Hepatocyte (in vitro differentiated cells): ENCODE measurements at regions not wholly inside any gene's neighbourhood (a gene's known extent, or its start where the extent isn't known, plus 50 kb on each side); places are given as distances from the start of the nearest gene placed in this dataset.

Experiments used
- DNase-seq: peaks from one replicate; pipeline ENCODE4 v3.0.0-alpha.2; 2016; ENCODE audit warnings: low spot score
- H2AFZ ChIP-seq: fragments of 200-600 bp; sonication (generic); 2 replicates; pipeline ENCODE4 v1.6.0; 2016; ENCODE audit warnings: antibody characterized with exemption, mild to moderate bottlenecking
- H3K27ac ChIP-seq: fragments of 200-600 bp; sonication (generic); 2 replicates; pipeline ENCODE4 v1.5.1; 2016; ENCODE audit warnings: mild to moderate bottlenecking
- H3K27me3 ChIP-seq: fragments of 200-600 bp; sonication (generic); 2 replicates; pipeline ENCODE4 v1.6.1; 2016
- H3K36me3 ChIP-seq: fragments of 200-600 bp; sonication (generic); replicated peaks from 2 replicates; pipeline ENCODE4 v1.5.1; 2016; ENCODE audit warnings: low read depth; ENCODE audit not compliant: insufficient read depth
- H3K4me1 ChIP-seq: fragments of 200-600 bp; sonication (generic); 2 replicates; pipeline ENCODE4 v1.5.1; 2016; ENCODE audit warnings: mild to moderate bottlenecking, moderate library complexity; ENCODE audit not compliant: insufficient read depth
- H3K4me2 ChIP-seq: fragments of 200-600 bp; sonication (generic); 2 replicates; pipeline ENCODE4 v1.6.0; 2016
- H3K4me3 ChIP-seq: fragments of 200-600 bp; sonication (generic); 2 replicates; pipeline ENCODE4 v1.5.1; 2016; ENCODE audit warnings: mild to moderate bottlenecking
- H3K79me2 ChIP-seq: fragments of 200-600 bp; sonication (generic); 2 replicates; pipeline ENCODE4 v1.6.0; 2017; ENCODE audit warnings: mild to moderate bottlenecking
- H3K9me2 ChIP-seq: fragments of 200-600 bp; sonication (generic); replicated peaks from 2 replicates; pipeline ENCODE4 v1.6.0; 2017; ENCODE audit warnings: mild to moderate bottlenecking; ENCODE audit not compliant: insufficient read depth
- H3K9me3 ChIP-seq: fragments of 200-600 bp; sonication (generic); 2 replicates; pipeline ENCODE4 v1.5.1; 2016; ENCODE audit warnings: low read depth, mild to moderate bottlenecking
- H4K20me1 ChIP-seq: fragments of 200-600 bp; sonication (generic); 2 replicates; pipeline ENCODE4 v1.6.0; 2016; ENCODE audit warnings: mild to moderate bottlenecking; ENCODE audit not compliant: insufficient read depth, poor library complexity, severe bottlenecking
- EZH2 ChIP-seq: fragments of 200-600 bp; sonication (generic); IDR thresholded peaks from 2 replicates; pipeline ENCODE4 v1.6.1; 2016; ENCODE audit warnings: antibody characterized with exemption, mild to moderate bottlenecking, borderline replicate concordance
- EZH2phosphoT487 ChIP-seq: fragments of 200-600 bp; sonication (generic); IDR thresholded peaks from one replicate; pipeline ENCODE4 v1.6.1; 2018; ENCODE audit warnings: antibody characterized with exemption, mild to moderate bottlenecking, low read depth, moderate library complexity; ENCODE audit not compliant: unreplicated experiment, severe bottlenecking
- WGBS: methylation state at CpG from one replicate; pipeline ENCODE4 v1.1.6; 2016; ENCODE audit warnings: low lambda C conversion rate; ENCODE audit errors: missing lambda C conversion rate; 5-methylcytosine and 5-hydroxymethylcytosine counted together
- TF ChIP-seq, protein P1 (sequence below): fragments of 200-600 bp; sonication (generic); IDR thresholded peaks from 2 replicates; pipeline ENCODE4 v1.5.1; 2016; ENCODE audit warnings: antibody characterized with exemption, mild to moderate bottlenecking; ENCODE audit not compliant: poor library complexity

DNA sequence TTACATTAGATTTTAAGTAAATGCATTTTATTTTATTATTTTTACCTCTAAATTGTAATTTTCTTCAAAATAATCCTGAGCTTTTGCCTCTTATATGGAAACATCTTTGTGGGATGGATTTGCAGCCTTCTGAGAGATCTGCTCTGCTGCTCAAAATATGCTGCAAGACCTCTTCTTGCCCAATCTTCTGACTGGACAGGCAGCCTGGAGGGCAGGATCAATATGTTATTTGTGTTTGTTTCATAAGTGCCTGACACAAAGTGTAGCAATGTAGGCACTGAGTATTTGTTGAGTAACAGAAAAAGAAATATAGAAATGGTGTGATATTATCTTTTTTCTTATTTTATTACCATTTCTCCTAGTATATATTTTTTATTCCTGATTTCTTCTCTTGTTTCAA, 1106.9 kb downstream of the TMTC2 start:
- no peak overlapping the region for H2AFZ ChIP-seq
- H3K9me2 ChIP-seq = no peaks in the 10 kb centered on the region
- H3K27me3 ChIP-seq = no peaks in the 10 kb centered on the region
- H3K4me3 ChIP-seq = no peak overlapping the region
- H3K79me2 ChIP-seq = no peaks in the 10 kb centered on the region
- no peaks in the 10 kb centered on the region for H3K36me3 ChIP-seq
- no peak overlapping the region for H3K4me2 ChIP-seq
- DNase-seq = no peak
- no peaks in the 10 kb centered on the region for H3K4me1 ChIP-seq
- TF ChIP-seq EZH2phosphoT487 (no peak), EZH2 (no peak)
- TF ChIP-seq, protein P1, sequence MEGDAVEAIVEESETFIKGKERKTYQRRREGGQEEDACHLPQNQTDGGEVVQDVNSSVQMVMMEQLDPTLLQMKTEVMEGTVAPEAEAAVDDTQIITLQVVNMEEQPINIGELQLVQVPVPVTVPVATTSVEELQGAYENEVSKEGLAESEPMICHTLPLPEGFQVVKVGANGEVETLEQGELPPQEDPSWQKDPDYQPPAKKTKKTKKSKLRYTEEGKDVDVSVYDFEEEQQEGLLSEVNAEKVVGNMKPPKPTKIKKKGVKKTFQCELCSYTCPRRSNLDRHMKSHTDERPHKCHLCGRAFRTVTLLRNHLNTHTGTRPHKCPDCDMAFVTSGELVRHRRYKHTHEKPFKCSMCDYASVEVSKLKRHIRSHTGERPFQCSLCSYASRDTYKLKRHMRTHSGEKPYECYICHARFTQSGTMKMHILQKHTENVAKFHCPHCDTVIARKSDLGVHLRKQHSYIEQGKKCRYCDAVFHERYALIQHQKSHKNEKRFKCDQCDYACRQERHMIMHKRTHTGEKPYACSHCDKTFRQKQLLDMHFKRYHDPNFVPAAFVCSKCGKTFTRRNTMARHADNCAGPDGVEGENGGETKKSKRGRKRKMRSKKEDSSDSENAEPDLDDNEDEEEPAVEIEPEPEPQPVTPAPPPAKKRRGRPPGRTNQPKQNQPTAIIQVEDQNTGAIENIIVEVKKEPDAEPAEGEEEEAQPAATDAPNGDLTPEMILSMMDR = no peak
- no peaks in the 10 kb centered on the region for H3K9me3 ChIP-seq
- H4K20me1 ChIP-seq = no peaks in the 10 kb centered on the region
- H3K27ac ChIP-seq = no peak overlapping the region

DNA sequence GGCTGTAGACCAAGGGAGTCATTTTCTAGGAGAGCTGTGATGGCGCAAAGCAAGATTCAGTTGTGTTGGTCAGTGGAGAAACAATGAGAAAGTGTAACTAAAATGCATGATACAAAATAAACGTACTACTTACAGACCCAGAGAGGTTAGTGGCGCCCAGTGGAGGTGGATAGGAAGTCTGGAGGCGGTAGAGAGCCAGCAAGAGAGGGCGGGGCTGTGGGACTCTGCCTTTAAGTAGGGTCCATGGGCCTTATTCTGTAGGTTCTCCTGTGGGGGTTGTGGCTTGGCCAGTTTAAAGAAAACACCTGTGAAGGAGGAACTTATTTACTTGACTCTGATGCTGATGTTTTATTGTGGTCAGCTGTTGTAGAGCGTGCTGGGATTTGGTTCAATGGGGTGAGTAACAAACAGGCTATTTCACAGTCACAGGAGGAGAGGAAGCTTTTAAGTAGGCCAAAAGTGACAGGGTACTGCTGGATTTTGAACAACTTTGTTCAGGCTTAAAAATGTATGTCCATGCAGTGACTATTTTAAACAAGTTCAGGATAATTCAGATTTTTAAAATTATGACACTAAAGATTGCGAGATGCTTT, 1097.7 kb downstream of the TMTC2 start:
- H3K9me3 ChIP-seq = no peaks in the 10 kb centered on the region
- no peak overlapping the region for H3K27ac ChIP-seq
- no peaks in the 10 kb centered on the region for H3K4me1 ChIP-seq
- H3K9me2 ChIP-seq = no peaks in the 10 kb centered on the region
- no peak for TF ChIP-seq EZH2phosphoT487
- no peaks in the 10 kb centered on the region for H3K79me2 ChIP-seq
- H3K4me3 ChIP-seq = no peak overlapping the region
- no peaks in the 10 kb centered on the region for H3K27me3 ChIP-seq
- no peaks in the 10 kb centered on the region for H4K20me1 ChIP-seq
- no peak for DNase-seq
- 89% methylated on average over 7 of the region's 7 CpGs for WGBS
- H2AFZ ChIP-seq = no peak overlapping the region
- H3K4me2 ChIP-seq = no peak overlapping the region
- no peaks in the 10 kb centered on the region for H3K36me3 ChIP-seq

DNA sequence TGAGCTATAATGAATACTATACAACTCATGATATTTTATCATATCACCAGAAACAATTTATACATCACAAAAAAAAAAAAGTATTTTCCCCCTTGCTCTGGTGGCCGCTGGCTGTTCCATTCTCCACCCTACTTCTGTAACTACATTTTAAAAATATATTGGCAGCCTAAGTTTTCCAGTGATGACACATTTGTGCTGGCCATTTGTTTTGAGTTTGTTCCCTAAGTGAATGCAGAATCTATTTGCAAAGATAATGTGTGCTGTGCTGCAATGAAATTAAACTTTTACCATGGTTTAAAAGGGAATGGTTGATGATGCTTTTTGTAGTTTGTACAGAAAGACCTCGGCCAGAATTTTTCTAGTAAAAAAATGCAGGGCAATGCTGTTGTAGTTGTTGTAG, 1092.8 kb downstream of the TMTC2 start:
- DNase-seq = no peak
- no peaks in the 10 kb centered on the region for H3K9me2 ChIP-seq
- H3K79me2 ChIP-seq = no peaks in the 10 kb centered on the region
- no peak overlapping the region for H2AFZ ChIP-seq
- no peaks in the 10 kb centered on the region for H3K36me3 ChIP-seq
- 92% methylated on average over 2 of the region's 2 CpGs for WGBS
- no peak overlapping the region for H3K4me3 ChIP-seq
- no peaks in the 10 kb centered on the region for H3K27me3 ChIP-seq
- H3K9me3 ChIP-seq = no peaks in the 10 kb centered on the region
- H3K4me1 ChIP-seq = no peaks in the 10 kb centered on the region
- H4K20me1 ChIP-seq = no peaks in the 10 kb centered on the region
- TF ChIP-seq EZH2 = no peak
- TF ChIP-seq, protein P1 = no peak
- TF ChIP-seq EZH2phosphoT487 = no peak
- no peak overlapping the region for H3K27ac ChIP-seq
- no peak overlapping the region for H3K4me2 ChIP-seq

DNA sequence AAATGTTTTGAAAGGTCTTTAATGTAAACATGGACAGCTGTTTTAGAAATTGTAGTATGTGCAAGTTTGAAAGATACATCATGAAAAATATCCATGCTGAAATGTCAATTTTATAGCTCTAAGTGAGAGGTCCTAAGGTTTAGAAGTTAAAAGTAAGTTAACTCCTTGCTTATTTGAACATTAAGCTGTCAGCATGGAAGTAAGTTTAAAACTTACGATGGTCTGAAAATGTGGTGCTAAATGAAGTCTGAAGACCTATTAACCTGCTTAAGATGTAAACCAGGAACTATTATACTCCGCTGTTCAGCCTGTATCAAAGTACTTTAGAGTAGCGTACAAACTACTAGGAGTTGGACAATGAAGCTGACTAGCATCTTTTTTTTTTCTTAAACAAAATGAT, 1082.4 kb downstream of the TMTC2 start:
- Histone ChIP-seq H3K4me3 (no peak overlapping the region), H3K4me1 (no peaks in the 10 kb centered on the region), H3K27me3 (no peaks in the 10 kb centered on the region), H3K4me2 (no peak overlapping the region), H4K20me1 (no peaks in the 10 kb centered on the region), H3K79me2 (no peaks in the 10 kb centered on the region), H3K9me3 (no peaks in the 10 kb centered on the region), H3K36me3 (no peaks in the 10 kb centered on the region), H2AFZ (no peak overlapping the region), H3K27ac (no peak overlapping the region), H3K9me2 (no peaks in the 10 kb centered on the region)
- 59% methylated on average over 3 of the region's 3 CpGs for WGBS
- no peak for DNase-seq
- TF ChIP-seq EZH2phosphoT487 = no peak
- no peak for TF ChIP-seq EZH2
- TF ChIP-seq, protein P1 = no peak
